HepG2 (cell line): ENCODE measurements at regions not wholly inside any gene's neighbourhood (a gene's known extent, or its start where the extent isn't known, plus 50 kb on each side); places are given as distances from the start of the nearest gene placed in this dataset.

ENCODE experiments used
- ATAC-seq: fragments of 200-7000 bp; cut with Tn5 transposase; 3 replicates; pipeline ENCODE4 v1.9.1; 2020; ENCODE audit warnings: mild to moderate bottlenecking, moderate library complexity
- BruUV-seq: library from RNA; stranded (reverse); fragments of 400-500 nt; replicated peaks from 2 replicates; lab custom pipeline; 2021; lab: Mats Ljungman, UMichigan
- CTCF ChIA-PET: fragments of 300-600 bp; formaldehyde crosslinking; extraction: SDS; loops from one replicate; lab custom pipeline; 2021; ENCODE audit warnings: low total read pairs, inconsistent platforms, low intra/inter-chr PET ratio; lab: Yijun Ruan, JAX
- POLR2A ChIA-PET: fragments of 350-600 bp; sonication (Branson Sonifier 250); formaldehyde crosslinking; loops from one replicate; lab custom pipeline; 2020; ENCODE audit warnings: antibody characterized with exemption, inconsistent platforms; lab: Yijun Ruan, JAX
- DNase-seq: peaks from one replicate; pipeline ENCODE4 v3.0.0-alpha.2; 2015; ENCODE audit warnings: low spot score
- FAIRE-seq: peaks from 3 replicates; lab custom pipeline; 2011; peaks lifted over from hg19 to GRCh38; lab: Jason Lieb, UNC
- H2AFZ ChIP-seq: one replicate; pipeline ENCODE4 v1.6.1; 2011; ENCODE audit warnings: low read length, inconsistent platforms
- H3K27ac ChIP-seq: fragments of 300-600 bp; 3 replicates; pipeline ENCODE4 v1.8.0; 2011; ENCODE audit warnings: mixed run types, mild to moderate bottlenecking, mixed read lengths, low read length, inconsistent platforms; ENCODE audit not compliant: insufficient read depth; ENCODE audit errors: extremely low read length
- H3K27me3 ChIP-seq, 2 experiments: fragments of 200-600 bp in 1 of 2; 2 replicates in 1 of 2; 3 replicates in 1 of 2; pipeline versions ENCODE4 v1.6.0 to v1.8.0; 2011; ENCODE audit warnings: low read length in 2 of 2, mild to moderate bottlenecking in 2 of 2, moderate library complexity in 2 of 2, inconsistent platforms in 1 of 2; ENCODE audit not compliant: insufficient read depth in 2 of 2, control insufficient read depth in 1 of 2
- H3K36me3 ChIP-seq, 2 experiments: fragments of 200-600 bp in 1 of 2; replicated peaks in 1 of 2; 2 replicates in 1 of 2; 3 replicates in 1 of 2; pipeline versions ENCODE4 v1.5.1 to v1.8.0; 2011; ENCODE audit warnings: low read length in 2 of 2, inconsistent platforms in 1 of 2; ENCODE audit not compliant: insufficient read depth in 2 of 2, control insufficient read depth in 1 of 2
- H3K4me1 ChIP-seq: 2 replicates; pipeline ENCODE4 v1.5.1; 2012; ENCODE audit warnings: low read length, inconsistent platforms; ENCODE audit not compliant: insufficient read depth
- H3K4me2 ChIP-seq: 2 replicates; pipeline ENCODE4 v1.6.0; 2011; ENCODE audit warnings: low read depth, low read length, inconsistent platforms
- H3K4me3 ChIP-seq, 3 experiments: fragments of 200-600 bp in 1 of 3; sonication (generic), shearing (Covaris generic) in 1 of 3; replicated peaks in 1 of 3; 2 replicates each; pipeline ENCODE4 v1.5.1; 2011 to 2016; ENCODE audit warnings: low read length in 3 of 3, inconsistent platforms in 2 of 3, low read depth in 2 of 3, mild to moderate bottlenecking in 2 of 3, control low read depth in 1 of 3, mixed read lengths in 1 of 3; ENCODE audit not compliant: insufficient read depth in 1 of 3
- H3K79me2 ChIP-seq: one replicate; pipeline ENCODE4 v1.6.1; 2011; ENCODE audit warnings: low read length, inconsistent platforms; ENCODE audit not compliant: insufficient read depth
- H3K9ac ChIP-seq: 2 replicates; pipeline ENCODE4 v1.6.0; 2011; ENCODE audit warnings: mild to moderate bottlenecking, low read depth, low read length, inconsistent platforms; ENCODE audit not compliant: insufficient read depth
- H3K9me3 ChIP-seq: 2 replicates; pipeline ENCODE4 v1.5.1; 2012; ENCODE audit warnings: mild to moderate bottlenecking, low read length
- H4K20me1 ChIP-seq: 2 replicates; pipeline ENCODE4 v1.6.0; 2011; ENCODE audit warnings: inconsistent platforms, mild to moderate bottlenecking, low read length, moderate library complexity; ENCODE audit not compliant: insufficient read depth
- CEBPZ ChIP-seq: IDR thresholded peaks from 2 replicates; pipeline ENCODE4 v1.6.1; 2012; ENCODE audit warnings: low read length, improper control_type of control experiment
- FOXO4 ChIP-seq: sonication (generic); formaldehyde crosslinking; conservative IDR thresholded peaks from 2 replicates; pipeline ENCODE4 v1.8.1; 2023; ENCODE audit warnings: missing genetic modification reagents
- HNRNPH1 ChIP-seq: fragments of 200-400 bp; formaldehyde crosslinking; optimal IDR thresholded peaks from 2 replicates; pipeline ENCODE3; 2017; ENCODE audit warnings: mild to moderate bottlenecking, low read depth, low read length
- KDM2A ChIP-seq: sonication (generic); formaldehyde crosslinking; IDR thresholded peaks from 2 replicates; pipeline ENCODE4 v1.4.0; 2020; ENCODE audit warnings: low read depth, missing genetic modification reagents, borderline replicate concordance
- MAZ ChIP-seq, 2 experiments: sonication (generic) in 1 of 2; formaldehyde crosslinking in 1 of 2; IDR thresholded peaks; 2 replicates each; pipeline versions ENCODE4 v1.5.0 to v1.6.1; 2012 to 2020; ENCODE audit warnings: low read depth in 2 of 2, mild to moderate bottlenecking in 2 of 2, borderline replicate concordance in 1 of 2, improper control_type of control experiment in 1 of 2, low read length in 1 of 2, missing genetic modification reagents in 1 of 2, moderate library complexity in 1 of 2
- PHB2 ChIP-seq: fragments of 450-650 bp; IDR thresholded peaks from 2 replicates; pipeline ENCODE4 v1.6.1; 2018; ENCODE audit not compliant: partially characterized antibody
- POLR2AphosphoS5 ChIP-seq: IDR thresholded peaks from 2 replicates; pipeline ENCODE4 v1.6.1; 2012; ENCODE audit warnings: low read depth, low read length
- SMARCC2 ChIP-seq: fragments of 450-650 bp; IDR thresholded peaks from 2 replicates; pipeline ENCODE4 v1.6.1; 2017; ENCODE audit warnings: antibody characterized with exemption, mild to moderate bottlenecking
- SP1 ChIP-seq, 2 experiments: fragments of 450-650 bp in 1 of 2; sonication (generic) in 1 of 2; formaldehyde crosslinking in 1 of 2; IDR thresholded peaks; 2 replicates each; pipeline versions ENCODE4 v1.4.0 to v1.6.1; 2016 to 2020; ENCODE audit warnings: missing genetic modification reagents in 1 of 2
- ZBTB1 ChIP-seq: sonication (generic); formaldehyde crosslinking; IDR thresholded peaks from 2 replicates; pipeline ENCODE4 v1.4.0; 2020; ENCODE audit warnings: missing genetic modification reagents, borderline replicate concordance
- ZFP90 ChIP-seq: sonication (generic); formaldehyde crosslinking; IDR thresholded peaks from 2 replicates; pipeline ENCODE4 v1.8.0; 2022; ENCODE audit warnings: missing genetic modification reagents, mild to moderate bottlenecking, inconsistent platforms, borderline replicate concordance
- ZNF567 ChIP-seq: sonication (generic); formaldehyde crosslinking; IDR thresholded peaks from 2 replicates; pipeline ENCODE4 v1.8.1; 2023; ENCODE audit warnings: mild to moderate bottlenecking, missing genetic modification reagents, borderline replicate concordance
- ZNF576 ChIP-seq: sonication (generic); formaldehyde crosslinking; IDR thresholded peaks from 2 replicates; pipeline ENCODE4 v1.4.0; 2020; ENCODE audit warnings: mild to moderate bottlenecking, missing genetic modification reagents
- ZNF597 ChIP-seq: sonication (generic); formaldehyde crosslinking; IDR thresholded peaks from 2 replicates; pipeline ENCODE4 v1.5.0; 2020; ENCODE audit warnings: missing genetic modification reagents
- ZNF652 ChIP-seq: IDR thresholded peaks from 2 replicates; pipeline ENCODE4 v1.6.1; 2016; ENCODE audit warnings: low read depth, borderline replicate concordance
- ZNF660 ChIP-seq: sonication (generic); formaldehyde crosslinking; IDR thresholded peaks from 2 replicates; pipeline ENCODE4 v1.5.1; 2020; ENCODE audit warnings: mild to moderate bottlenecking, low read depth, missing genetic modification reagents, borderline replicate concordance
- ZNF784 ChIP-seq: sonication (generic); formaldehyde crosslinking; IDR thresholded peaks from 2 replicates; pipeline ENCODE4 v1.5.1; 2020; ENCODE audit warnings: missing genetic modification reagents, mild to moderate bottlenecking, borderline replicate concordance
- WGBS: methylation state at CpG from one replicate; pipeline ENCODE4 v1.1.6; 2017; ENCODE audit warnings: low lambda C conversion rate; 5-methylcytosine and 5-hydroxymethylcytosine counted together
- in situ Hi-C: cut with HindIII; loops from 2 replicates; pipeline ENCODE4 v1.10.0; 2017; ENCODE audit warnings: low pct_unique_long_range_greater_than_20kb; ENCODE audit not compliant: extremely low pct_ligation_motif_present
- intact Hi-C: fragments of 100-400 bp; cut with micrococcal nuclease; formaldehyde crosslinking; loops from one replicate; pipeline ENCODE4 v1.10.0; 2022; ENCODE audit not compliant: unreplicated experiment

- H2AFZ ChIP-seq: no peak overlapping the region
- H3K4me2 ChIP-seq: no peak overlapping the region
- H3K9me3 ChIP-seq: no peaks in the 10 kb centered on the region
- no peak overlapping the region for H3K9ac ChIP-seq
- ATAC-seq: no peak
- H3K27ac ChIP-seq: no peak overlapping the region
- intact Hi-C loops (no loop called here), in situ Hi-C loops (no loop called here)
- 30% methylated on average over 1 of the region's 1 CpG for WGBS
- 0 out of 5 replicates have a peak, but pooled peaks cover 0 to 8% of the 10 kb centered on the region in 2 experiments for H3K27me3 ChIP-seq
- ChIA-PET POLR2A (no interaction called here), CTCF (no interaction called here)
- no peak overlapping the region for H3K4me3 ChIP-seq
- H3K4me1 ChIP-seq: no peaks in the 10 kb centered on the region
- no peak for DNase-seq
- BruUV-seq: no TSS peak
- H3K79me2 ChIP-seq: no peaks in the 10 kb centered on the region
- no peaks in the 10 kb centered on the region for H3K36me3 ChIP-seq
- TF ChIP-seq ZNF576 (CRISPR knock-in tag) (no peak), PHB2 (no peak), SP1 (IDR thresholded peaks at IDR 0.05) (no peak), SP1 (CRISPR knock-in tag; IDR thresholded peaks at IDR 0.05) (no peak), CEBPZ (no peak), ZNF652 (CRISPR knock-in tag) (no peak), ZNF567 (CRISPR knock-in tag) (no peak), HNRNPH1 (no peak), ZFP90 (CRISPR knock-in tag) (no peak), ZNF597 (CRISPR knock-in tag) (no peak), ZNF660 (CRISPR knock-in tag) (no peak), KDM2A (no peak), FOXO4 (CRISPR knock-in tag) (no peak), ZNF784 (CRISPR knock-in tag) (no peak), SMARCC2 (no peak), POLR2AphosphoS5 (no peak), MAZ (IDR thresholded peaks at IDR 0.05; ENCODE audit: borderline replicate concordance, low read depth, low read length) (no peak), MAZ (CRISPR knock-in tag; IDR thresholded peaks at IDR 0.05; ENCODE audit: low read depth) (no peak), ZBTB1 (CRISPR knock-in tag) (no peak)
- no peaks in the 10 kb centered on the region for H4K20me1 ChIP-seq
- no peak for FAIRE-seq
These were observed 234.4 kb upstream of the GAS1 start for GRCh38 chr9:87181670-87182069.
